ENCODE measurements at regions not wholly inside any gene's neighbourhood (a gene's known extent, or its start where the extent isn't known, plus 50 kb on each side); places are given as distances from the start of the nearest gene placed in this dataset.
"Not testable (repeated sequence)": the region's sequence is repeated elsewhere in the genome, so short reads cannot be mapped to it uniquely, and the experiment has no call there.

GRCh38 chr11:97060184-97060583, 670.4 kb downstream of the JRKL start:
- no peak for DNase-seq (ENCODE audit: low read depth)
- TF ChIP-seq CTCF (conservative IDR thresholded peaks at IDR 0.05; ENCODE audit: control insufficient read depth, insufficient read depth, low read depth, low read length): no peak
- H3K4me3 ChIP-seq (ENCODE audit: control insufficient read depth, low read depth, low read length): no peak overlapping the region

- DNase-seq (ENCODE audit: low read depth): no peak
- H3K4me3 ChIP-seq (ENCODE audit: control insufficient read depth, low read depth, low read length): no peak overlapping the region
- TF ChIP-seq CTCF (conservative IDR thresholded peaks at IDR 0.05; ENCODE audit: control insufficient read depth, insufficient read depth, low read depth, low read length): no peak
Observed at GRCh38 chr11:97069160-97069559, 679.3 kb downstream of the JRKL start.

GRCh38 chr11:97072420-97072819, 682.6 kb downstream of the JRKL start:
- H3K4me3 ChIP-seq (ENCODE audit: control insufficient read depth, low read depth, low read length): no peak overlapping the region
- no peak for DNase-seq (ENCODE audit: low read depth)
- TF ChIP-seq CTCF (conservative IDR thresholded peaks at IDR 0.05; ENCODE audit: control insufficient read depth, insufficient read depth, low read depth, low read length): no peak

GRCh38 chr11:97076666-97077065, 686.9 kb downstream of the JRKL start:
- not testable (repeated sequence) for DNase-seq (ENCODE audit: low read depth); H3K4me3 ChIP-seq (ENCODE audit: control insufficient read depth, low read depth, low read length)

GRCh38 chr11:97078443-97078842, 688.6 kb downstream of the JRKL start:
- no peak for TF ChIP-seq CTCF (conservative IDR thresholded peaks at IDR 0.05; ENCODE audit: control insufficient read depth, insufficient read depth, low read depth, low read length)
- H3K4me3 ChIP-seq (ENCODE audit: control insufficient read depth, low read depth, low read length): no peak overlapping the region
- DNase-seq (ENCODE audit: low read depth): no peak

GRCh38 chr11:97079244-97079643, 689.4 kb downstream of the JRKL start:
- no peak overlapping the region for H3K4me3 ChIP-seq (ENCODE audit: control insufficient read depth, low read depth, low read length)
- DNase-seq (ENCODE audit: low read depth): no peak
- TF ChIP-seq CTCF (conservative IDR thresholded peaks at IDR 0.05; ENCODE audit: control insufficient read depth, insufficient read depth, low read depth, low read length): no peak

GRCh38 chr11:97087419-97087818, 697.6 kb downstream of the JRKL start:
- DNase-seq (ENCODE audit: low read depth): no peak
- no peak overlapping the region for H3K4me3 ChIP-seq (ENCODE audit: control insufficient read depth, low read depth, low read length)
- TF ChIP-seq CTCF (conservative IDR thresholded peaks at IDR 0.05; ENCODE audit: control insufficient read depth, insufficient read depth, low read depth, low read length): no peak

Measured in fibroblast of mammary gland (primary cell).